Vagina (tissue), 2 donors: ENCODE measurements at regions not wholly inside any gene's neighbourhood (a gene's known extent, or its start where the extent isn't known, plus 50 kb on each side); places are given as distances from the start of the nearest gene placed in this dataset.

Source experiments
- CTCF ChIP-seq, 3 experiments: fragments of 450-650 bp in 2 of 3; fragments of 200-600 bp in 1 of 3; sonication (generic) in 1 of 3; IDR thresholded peaks; one replicate each; pipeline ENCODE4 v1.5.1; 2017 to 2019; ENCODE audit warnings: antibody characterized with exemption in 3 of 3, mild to moderate bottlenecking in 2 of 3, moderate library complexity in 2 of 3
- POLR2A ChIP-seq, 2 donors: fragments of 450-650 bp; IDR thresholded peaks; one replicate each; pipeline ENCODE4 v1.6.1; 2017; ENCODE audit warnings: antibody characterized with exemption in 2 of 2, mild to moderate bottlenecking in 2 of 2, moderate library complexity in 2 of 2
- POLR2AphosphoS5 ChIP-seq, 2 donors: sonication (generic); formaldehyde crosslinking; IDR thresholded peaks; one replicate each; pipeline ENCODE4 v1.9.0; 2017; ENCODE audit warnings: antibody characterized with exemption in 2 of 2, mild to moderate bottlenecking in 2 of 2, low read depth in 1 of 2; ENCODE audit not compliant: insufficient read depth in 1 of 2

DNA sequence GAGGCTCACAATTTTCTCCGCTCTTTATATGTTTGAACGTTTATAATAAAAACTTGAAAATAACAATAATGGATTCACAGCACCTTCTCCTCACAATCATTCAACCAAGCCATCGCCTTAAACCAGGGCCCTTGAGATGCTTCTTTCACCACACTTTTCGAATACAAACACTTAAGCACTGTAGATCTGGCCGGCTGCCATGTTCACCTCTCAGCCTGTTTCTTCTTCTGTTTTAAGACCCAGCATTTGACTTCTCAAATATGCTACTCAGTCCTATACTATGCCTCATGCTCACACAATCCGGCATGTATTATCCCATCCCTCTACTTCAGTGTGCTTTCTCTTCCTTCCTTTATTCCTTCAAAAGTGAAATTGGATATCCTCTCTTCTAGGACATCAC lies 280.6 kb downstream of the TFEC start:
- TF ChIP-seq CTCF (IDR thresholded peaks at IDR 0.05): no peak
- no peak for TF ChIP-seq POLR2AphosphoS5 (IDR thresholded peaks at IDR 0.05; ENCODE audit: insufficient read depth in 1 of 2, low read depth in 1 of 2)
- no peak for TF ChIP-seq POLR2A (IDR thresholded peaks at IDR 0.05)
